HEK293 (cell line): ENCODE measurements at regions not wholly inside any gene's neighbourhood (a gene's known extent, or its start where the extent isn't known, plus 50 kb on each side); places are given as distances from the start of the nearest gene placed in this dataset.

ENCODE experiments used
- KLF16 ChIP-seq: fragments of 450-650 bp; formaldehyde crosslinking; IDR thresholded peaks from 2 replicates; pipeline ENCODE4 v1.5.1; 2017; ENCODE audit warnings: missing biosample characterization, missing genetic modification characterization
- TCF7L2 ChIP-seq: IDR thresholded peaks from 2 replicates; pipeline ENCODE4 v1.6.1; 2011; ENCODE audit warnings: low read depth, mild to moderate bottlenecking, inconsistent platforms, low read length, moderate library complexity, borderline replicate concordance
- TRIM28 ChIP-seq: IDR thresholded peaks from 2 replicates; pipeline ENCODE4 v1.6.1; 2011; ENCODE audit warnings: low read length, control low read depth, borderline replicate concordance
- ZNF10 ChIP-seq: fragments of 450-650 bp; formaldehyde crosslinking; IDR thresholded peaks from 2 replicates; pipeline ENCODE4 v1.5.1; 2017; ENCODE audit warnings: missing biosample characterization, missing genetic modification characterization
- ZNF121 ChIP-seq: fragments of 450-650 bp; formaldehyde crosslinking; IDR thresholded peaks from 2 replicates; pipeline ENCODE4 v1.5.1; 2016; ENCODE audit warnings: missing biosample characterization, missing genetic modification characterization
- ZNF214 ChIP-seq: fragments of 450-650 bp; formaldehyde crosslinking; IDR thresholded peaks from 2 replicates; pipeline ENCODE4 v1.5.1; 2017; ENCODE audit warnings: missing biosample characterization, mild to moderate bottlenecking, missing genetic modification characterization, borderline replicate concordance
- ZNF311 ChIP-seq: fragments of 450-650 bp; formaldehyde crosslinking; IDR thresholded peaks from 2 replicates; pipeline ENCODE4 v1.5.1; 2017; ENCODE audit warnings: missing biosample characterization, missing genetic modification characterization, borderline replicate concordance
- ZNF555 ChIP-seq: fragments of 450-650 bp; formaldehyde crosslinking; conservative IDR thresholded peaks from 2 replicates; pipeline ENCODE4 v1.5.1; 2017; ENCODE audit warnings: missing biosample characterization, mild to moderate bottlenecking, missing genetic modification characterization, inconsistent platforms
- TF ChIP-seq, protein P1 (sequence below): fragments of 450-650 bp; formaldehyde crosslinking; IDR thresholded peaks from 2 replicates; pipeline ENCODE4 v1.5.1; 2016; ENCODE audit warnings: missing biosample characterization, missing genetic modification characterization
- TF ChIP-seq, protein P2 (sequence below): fragments of 450-650 bp; formaldehyde crosslinking; IDR thresholded peaks from 2 replicates; pipeline ENCODE4 v1.5.1; 2016; ENCODE audit warnings: missing biosample characterization, missing genetic modification characterization
- TF ChIP-seq, protein P3 (sequence below): fragments of 450-650 bp; formaldehyde crosslinking; IDR thresholded peaks from 2 replicates; pipeline ENCODE4 v1.5.1; 2016; ENCODE audit warnings: missing biosample characterization, missing genetic modification characterization
- TF ChIP-seq, protein P4 (sequence below): fragments of 450-650 bp; formaldehyde crosslinking; IDR thresholded peaks from 2 replicates; pipeline ENCODE4 v1.5.1; 2016; ENCODE audit warnings: missing biosample characterization, missing genetic modification characterization
- TF ChIP-seq, protein P5 (sequence below): fragments of 450-650 bp; formaldehyde crosslinking; IDR thresholded peaks from 2 replicates; pipeline ENCODE4 v1.5.1; 2016; ENCODE audit warnings: missing biosample characterization, missing genetic modification characterization
- TF ChIP-seq, protein P6 (sequence below): fragments of 450-650 bp; formaldehyde crosslinking; IDR thresholded peaks from 2 replicates; pipeline ENCODE4 v1.5.1; 2016; ENCODE audit warnings: missing biosample characterization, missing genetic modification characterization, borderline replicate concordance

DNA sequence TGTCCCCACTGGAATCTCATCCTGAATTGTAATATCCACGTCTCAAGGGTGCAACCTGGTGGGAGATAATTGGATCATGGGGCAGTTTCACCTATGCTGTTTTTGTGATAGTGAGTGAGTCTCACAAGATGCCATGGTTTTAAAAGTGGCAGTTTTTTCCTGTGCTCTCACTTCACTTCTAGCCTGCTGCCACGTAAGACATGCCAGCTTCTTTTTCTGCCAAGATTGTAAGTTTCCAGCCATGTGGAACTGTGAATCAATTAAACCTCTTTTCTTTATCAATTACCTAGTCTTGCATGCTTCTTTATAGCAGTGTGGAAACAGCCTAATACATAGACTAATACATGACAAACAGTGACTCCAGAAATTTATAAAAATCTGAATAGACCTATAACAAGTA lies 1131.8 kb downstream of the PCDH7 start:
- TF ChIP-seq ZNF311 (tag by site-specific recombination) = no peak
- TF ChIP-seq, protein P1, sequence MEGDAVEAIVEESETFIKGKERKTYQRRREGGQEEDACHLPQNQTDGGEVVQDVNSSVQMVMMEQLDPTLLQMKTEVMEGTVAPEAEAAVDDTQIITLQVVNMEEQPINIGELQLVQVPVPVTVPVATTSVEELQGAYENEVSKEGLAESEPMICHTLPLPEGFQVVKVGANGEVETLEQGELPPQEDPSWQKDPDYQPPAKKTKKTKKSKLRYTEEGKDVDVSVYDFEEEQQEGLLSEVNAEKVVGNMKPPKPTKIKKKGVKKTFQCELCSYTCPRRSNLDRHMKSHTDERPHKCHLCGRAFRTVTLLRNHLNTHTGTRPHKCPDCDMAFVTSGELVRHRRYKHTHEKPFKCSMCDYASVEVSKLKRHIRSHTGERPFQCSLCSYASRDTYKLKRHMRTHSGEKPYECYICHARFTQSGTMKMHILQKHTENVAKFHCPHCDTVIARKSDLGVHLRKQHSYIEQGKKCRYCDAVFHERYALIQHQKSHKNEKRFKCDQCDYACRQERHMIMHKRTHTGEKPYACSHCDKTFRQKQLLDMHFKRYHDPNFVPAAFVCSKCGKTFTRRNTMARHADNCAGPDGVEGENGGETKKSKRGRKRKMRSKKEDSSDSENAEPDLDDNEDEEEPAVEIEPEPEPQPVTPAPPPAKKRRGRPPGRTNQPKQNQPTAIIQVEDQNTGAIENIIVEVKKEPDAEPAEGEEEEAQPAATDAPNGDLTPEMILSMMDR (tag by site-specific recombination) = no peak
- no peak for TF ChIP-seq TCF7L2
- TF ChIP-seq, protein P2, sequence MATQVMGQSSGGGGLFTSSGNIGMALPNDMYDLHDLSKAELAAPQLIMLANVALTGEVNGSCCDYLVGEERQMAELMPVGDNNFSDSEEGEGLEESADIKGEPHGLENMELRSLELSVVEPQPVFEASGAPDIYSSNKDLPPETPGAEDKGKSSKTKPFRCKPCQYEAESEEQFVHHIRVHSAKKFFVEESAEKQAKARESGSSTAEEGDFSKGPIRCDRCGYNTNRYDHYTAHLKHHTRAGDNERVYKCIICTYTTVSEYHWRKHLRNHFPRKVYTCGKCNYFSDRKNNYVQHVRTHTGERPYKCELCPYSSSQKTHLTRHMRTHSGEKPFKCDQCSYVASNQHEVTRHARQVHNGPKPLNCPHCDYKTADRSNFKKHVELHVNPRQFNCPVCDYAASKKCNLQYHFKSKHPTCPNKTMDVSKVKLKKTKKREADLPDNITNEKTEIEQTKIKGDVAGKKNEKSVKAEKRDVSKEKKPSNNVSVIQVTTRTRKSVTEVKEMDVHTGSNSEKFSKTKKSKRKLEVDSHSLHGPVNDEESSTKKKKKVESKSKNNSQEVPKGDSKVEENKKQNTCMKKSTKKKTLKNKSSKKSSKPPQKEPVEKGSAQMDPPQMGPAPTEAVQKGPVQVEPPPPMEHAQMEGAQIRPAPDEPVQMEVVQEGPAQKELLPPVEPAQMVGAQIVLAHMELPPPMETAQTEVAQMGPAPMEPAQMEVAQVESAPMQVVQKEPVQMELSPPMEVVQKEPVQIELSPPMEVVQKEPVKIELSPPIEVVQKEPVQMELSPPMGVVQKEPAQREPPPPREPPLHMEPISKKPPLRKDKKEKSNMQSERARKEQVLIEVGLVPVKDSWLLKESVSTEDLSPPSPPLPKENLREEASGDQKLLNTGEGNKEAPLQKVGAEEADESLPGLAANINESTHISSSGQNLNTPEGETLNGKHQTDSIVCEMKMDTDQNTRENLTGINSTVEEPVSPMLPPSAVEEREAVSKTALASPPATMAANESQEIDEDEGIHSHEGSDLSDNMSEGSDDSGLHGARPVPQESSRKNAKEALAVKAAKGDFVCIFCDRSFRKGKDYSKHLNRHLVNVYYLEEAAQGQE (tag by site-specific recombination) = no peak
- TF ChIP-seq TRIM28 = no peak
- TF ChIP-seq, protein P3, sequence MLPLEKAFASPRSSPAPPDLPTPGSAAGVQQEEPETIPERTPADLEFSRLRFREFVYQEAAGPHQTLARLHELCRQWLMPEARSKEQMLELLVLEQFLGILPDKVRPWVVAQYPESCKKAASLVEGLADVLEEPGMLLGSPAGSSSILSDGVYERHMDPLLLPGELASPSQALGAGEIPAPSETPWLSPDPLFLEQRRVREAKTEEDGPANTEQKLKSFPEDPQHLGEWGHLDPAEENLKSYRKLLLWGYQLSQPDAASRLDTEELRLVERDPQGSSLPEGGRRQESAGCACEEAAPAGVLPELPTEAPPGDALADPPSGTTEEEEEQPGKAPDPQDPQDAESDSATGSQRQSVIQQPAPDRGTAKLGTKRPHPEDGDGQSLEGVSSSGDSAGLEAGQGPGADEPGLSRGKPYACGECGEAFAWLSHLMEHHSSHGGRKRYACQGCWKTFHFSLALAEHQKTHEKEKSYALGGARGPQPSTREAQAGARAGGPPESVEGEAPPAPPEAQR (tag by site-specific recombination) = no peak
- no peak for TF ChIP-seq ZNF121 (tag by site-specific recombination)
- no peak for TF ChIP-seq ZNF214 (tag by site-specific recombination)
- TF ChIP-seq, protein P4, sequence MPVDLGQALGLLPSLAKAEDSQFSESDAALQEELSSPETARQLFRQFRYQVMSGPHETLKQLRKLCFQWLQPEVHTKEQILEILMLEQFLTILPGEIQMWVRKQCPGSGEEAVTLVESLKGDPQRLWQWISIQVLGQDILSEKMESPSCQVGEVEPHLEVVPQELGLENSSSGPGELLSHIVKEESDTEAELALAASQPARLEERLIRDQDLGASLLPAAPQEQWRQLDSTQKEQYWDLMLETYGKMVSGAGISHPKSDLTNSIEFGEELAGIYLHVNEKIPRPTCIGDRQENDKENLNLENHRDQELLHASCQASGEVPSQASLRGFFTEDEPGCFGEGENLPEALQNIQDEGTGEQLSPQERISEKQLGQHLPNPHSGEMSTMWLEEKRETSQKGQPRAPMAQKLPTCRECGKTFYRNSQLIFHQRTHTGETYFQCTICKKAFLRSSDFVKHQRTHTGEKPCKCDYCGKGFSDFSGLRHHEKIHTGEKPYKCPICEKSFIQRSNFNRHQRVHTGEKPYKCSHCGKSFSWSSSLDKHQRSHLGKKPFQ (tag by site-specific recombination) = no peak
- no peak for TF ChIP-seq ZNF555 (tag by site-specific recombination)
- TF ChIP-seq, protein P5, sequence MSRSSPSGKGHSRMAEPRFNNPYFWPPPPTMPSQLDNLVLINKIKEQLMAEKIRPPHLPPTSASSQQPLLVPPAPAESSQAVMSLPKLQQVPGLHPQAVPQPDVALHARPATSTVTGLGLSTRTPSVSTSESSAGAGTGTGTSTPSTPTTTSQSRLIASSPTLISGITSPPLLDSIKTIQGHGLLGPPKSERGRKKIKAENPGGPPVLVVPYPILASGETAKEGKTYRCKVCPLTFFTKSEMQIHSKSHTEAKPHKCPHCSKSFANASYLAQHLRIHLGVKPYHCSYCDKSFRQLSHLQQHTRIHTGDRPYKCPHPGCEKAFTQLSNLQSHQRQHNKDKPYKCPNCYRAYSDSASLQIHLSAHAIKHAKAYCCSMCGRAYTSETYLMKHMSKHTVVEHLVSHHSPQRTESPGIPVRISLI = no peak
- TF ChIP-seq ZNF10 = no peak
- TF ChIP-seq, protein P6, sequence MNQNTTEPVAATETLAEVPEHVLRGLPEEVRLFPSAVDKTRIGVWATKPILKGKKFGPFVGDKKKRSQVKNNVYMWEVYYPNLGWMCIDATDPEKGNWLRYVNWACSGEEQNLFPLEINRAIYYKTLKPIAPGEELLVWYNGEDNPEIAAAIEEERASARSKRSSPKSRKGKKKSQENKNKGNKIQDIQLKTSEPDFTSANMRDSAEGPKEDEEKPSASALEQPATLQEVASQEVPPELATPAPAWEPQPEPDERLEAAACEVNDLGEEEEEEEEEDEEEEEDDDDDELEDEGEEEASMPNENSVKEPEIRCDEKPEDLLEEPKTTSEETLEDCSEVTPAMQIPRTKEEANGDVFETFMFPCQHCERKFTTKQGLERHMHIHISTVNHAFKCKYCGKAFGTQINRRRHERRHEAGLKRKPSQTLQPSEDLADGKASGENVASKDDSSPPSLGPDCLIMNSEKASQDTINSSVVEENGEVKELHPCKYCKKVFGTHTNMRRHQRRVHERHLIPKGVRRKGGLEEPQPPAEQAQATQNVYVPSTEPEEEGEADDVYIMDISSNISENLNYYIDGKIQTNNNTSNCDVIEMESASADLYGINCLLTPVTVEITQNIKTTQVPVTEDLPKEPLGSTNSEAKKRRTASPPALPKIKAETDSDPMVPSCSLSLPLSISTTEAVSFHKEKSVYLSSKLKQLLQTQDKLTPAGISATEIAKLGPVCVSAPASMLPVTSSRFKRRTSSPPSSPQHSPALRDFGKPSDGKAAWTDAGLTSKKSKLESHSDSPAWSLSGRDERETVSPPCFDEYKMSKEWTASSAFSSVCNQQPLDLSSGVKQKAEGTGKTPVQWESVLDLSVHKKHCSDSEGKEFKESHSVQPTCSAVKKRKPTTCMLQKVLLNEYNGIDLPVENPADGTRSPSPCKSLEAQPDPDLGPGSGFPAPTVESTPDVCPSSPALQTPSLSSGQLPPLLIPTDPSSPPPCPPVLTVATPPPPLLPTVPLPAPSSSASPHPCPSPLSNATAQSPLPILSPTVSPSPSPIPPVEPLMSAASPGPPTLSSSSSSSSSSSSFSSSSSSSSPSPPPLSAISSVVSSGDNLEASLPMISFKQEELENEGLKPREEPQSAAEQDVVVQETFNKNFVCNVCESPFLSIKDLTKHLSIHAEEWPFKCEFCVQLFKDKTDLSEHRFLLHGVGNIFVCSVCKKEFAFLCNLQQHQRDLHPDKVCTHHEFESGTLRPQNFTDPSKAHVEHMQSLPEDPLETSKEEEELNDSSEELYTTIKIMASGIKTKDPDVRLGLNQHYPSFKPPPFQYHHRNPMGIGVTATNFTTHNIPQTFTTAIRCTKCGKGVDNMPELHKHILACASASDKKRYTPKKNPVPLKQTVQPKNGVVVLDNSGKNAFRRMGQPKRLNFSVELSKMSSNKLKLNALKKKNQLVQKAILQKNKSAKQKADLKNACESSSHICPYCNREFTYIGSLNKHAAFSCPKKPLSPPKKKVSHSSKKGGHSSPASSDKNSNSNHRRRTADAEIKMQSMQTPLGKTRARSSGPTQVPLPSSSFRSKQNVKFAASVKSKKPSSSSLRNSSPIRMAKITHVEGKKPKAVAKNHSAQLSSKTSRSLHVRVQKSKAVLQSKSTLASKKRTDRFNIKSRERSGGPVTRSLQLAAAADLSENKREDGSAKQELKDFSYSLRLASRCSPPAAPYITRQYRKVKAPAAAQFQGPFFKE (tag by site-specific recombination) = no peak
- TF ChIP-seq KLF16 (tag by site-specific recombination) = no peak
